ENCODE measurements at regions not wholly inside any gene's neighbourhood (a gene's known extent, or its start where the extent isn't known, plus 50 kb on each side); places are given as distances from the start of the nearest gene placed in this dataset.

DNA sequence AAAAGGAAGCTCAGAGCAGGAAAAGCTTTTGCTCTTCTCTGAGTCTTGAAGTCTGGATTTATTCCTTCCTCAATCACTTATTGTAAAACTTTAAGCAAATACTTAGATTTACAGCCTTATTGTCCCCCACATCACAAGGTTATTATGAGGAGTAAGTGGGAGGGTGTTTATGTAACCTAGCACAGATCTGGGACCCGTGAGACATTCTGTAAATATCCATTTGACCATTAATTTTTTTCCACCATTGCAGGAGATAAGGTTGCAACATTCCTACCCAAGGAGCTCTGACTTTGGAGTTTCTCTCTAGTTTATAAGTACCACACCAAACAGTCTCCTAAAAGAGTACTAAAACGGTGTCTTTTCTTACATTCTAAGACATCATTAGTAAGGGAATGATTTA is 52.1 kb upstream of the CTIF start:
- H3K9me1 ChIP-seq (ENCODE audit: control insufficient read depth, insufficient read depth, low read length): no peaks in the 10 kb centered on the region
- no peaks in the 10 kb centered on the region for H3K36me3 ChIP-seq (ENCODE audit: control insufficient read depth, insufficient read depth, low read length)
- ChIA-PET POLR2A (no interaction called here), CTCF (ENCODE audit: low intra/inter-chr PET ratio) (no interaction called here)
- BruUV-seq (replicated peaks): no TSS peak
- no peaks in the 10 kb centered on the region for H3K79me2 ChIP-seq (ENCODE audit: control insufficient read depth, insufficient read depth, low read length)
- ATAC-seq: no peak
- H3K4me1 ChIP-seq (replicated peaks in 1 of 2; ENCODE audit: control insufficient read depth in 2 of 2, insufficient read depth in 2 of 2, low read length in 2 of 2): no peaks in the 10 kb centered on the region
- H3K27me3 ChIP-seq (ENCODE audit: control insufficient read depth in 2 of 2, insufficient read depth in 2 of 2, low read length in 2 of 2): peaks cover 0 to 3% of the 10 kb centered on the region in 2 experiments; a peak in 1 of 5 replicates
- no peak overlapping the region for H3K9ac ChIP-seq (ENCODE audit: insufficient read depth in 1 of 2, low read depth in 2 of 2, low read length in 2 of 2)
- intact Hi-C loops (cut with micrococcal nuclease) (no loop called here), in situ Hi-C loops (cut with MboI) (no loop called here)
- no peak overlapping the region for H3K4me3 ChIP-seq
- H3K27ac ChIP-seq (ENCODE audit: extremely low read depth, low read depth, low read length): no peak overlapping the region
- 0% methylated on average over 2 of the region's 2 CpGs for WGBS (ENCODE audit: insufficient coverage, low coverage, missing lambda C conversion rate)
- no peaks in the 10 kb centered on the region for H4K20me1 ChIP-seq (replicated peaks; ENCODE audit: control insufficient read depth, insufficient read depth, low read length)
- no peak overlapping the region for H3K4me2 ChIP-seq (ENCODE audit: insufficient read depth, low read length)
- H2AFZ ChIP-seq (ENCODE audit: low read depth, low read length): no peak overlapping the region
- DNase-seq (ENCODE audit: extremely low read depth in 1 of 4, low spot score in 3 of 4): no peak
- no peak for FAIRE-seq
- H3K9me3 ChIP-seq (replicated peaks; ENCODE audit: control insufficient read depth, insufficient read depth, low read depth, low read length): no peaks in the 10 kb centered on the region
- TF ChIP-seq MTF1 (CRISPR knock-in tag; IDR thresholded peaks at IDR 0.05; ENCODE audit: borderline replicate concordance): no peak
- no peak for TF ChIP-seq ZNF785 (CRISPR knock-in tag; IDR thresholded peaks at IDR 0.05)
- no peak for TF ChIP-seq SIX5 (IDR thresholded peaks at IDR 0.05; ENCODE audit: borderline replicate concordance in 1 of 2, insufficient read depth in 1 of 2, low read depth in 1 of 2, low read length in 2 of 2)
- TF ChIP-seq, protein P1, sequence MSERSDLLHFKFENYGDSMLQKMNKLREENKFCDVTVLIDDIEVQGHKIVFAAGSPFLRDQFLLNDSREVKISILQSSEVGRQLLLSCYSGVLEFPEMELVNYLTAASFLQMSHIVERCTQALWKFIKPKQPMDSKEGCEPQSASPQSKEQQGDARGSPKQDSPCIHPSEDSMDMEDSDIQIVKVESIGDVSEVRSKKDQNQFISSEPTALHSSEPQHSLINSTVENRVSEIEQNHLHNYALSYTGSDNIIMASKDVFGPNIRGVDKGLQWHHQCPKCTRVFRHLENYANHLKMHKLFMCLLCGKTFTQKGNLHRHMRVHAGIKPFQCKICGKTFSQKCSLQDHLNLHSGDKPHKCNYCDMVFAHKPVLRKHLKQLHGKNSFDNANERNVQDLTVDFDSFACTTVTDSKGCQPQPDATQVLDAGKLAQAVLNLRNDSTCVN (CRISPR knock-in tag; IDR thresholded peaks at IDR 0.05): no peak
- no peak for TF ChIP-seq TGIF2 (CRISPR knock-in tag; IDR thresholded peaks at IDR 0.05)
- TF ChIP-seq, protein P2, sequence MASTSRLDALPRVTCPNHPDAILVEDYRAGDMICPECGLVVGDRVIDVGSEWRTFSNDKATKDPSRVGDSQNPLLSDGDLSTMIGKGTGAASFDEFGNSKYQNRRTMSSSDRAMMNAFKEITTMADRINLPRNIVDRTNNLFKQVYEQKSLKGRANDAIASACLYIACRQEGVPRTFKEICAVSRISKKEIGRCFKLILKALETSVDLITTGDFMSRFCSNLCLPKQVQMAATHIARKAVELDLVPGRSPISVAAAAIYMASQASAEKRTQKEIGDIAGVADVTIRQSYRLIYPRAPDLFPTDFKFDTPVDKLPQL (IDR thresholded peaks at IDR 0.05; ENCODE audit: extremely low read depth, insufficient read length): no peak
- no peak for TF ChIP-seq ZFP30 (CRISPR knock-in tag; IDR thresholded peaks at IDR 0.05; ENCODE audit: borderline replicate concordance)
- TF ChIP-seq, protein P3, sequence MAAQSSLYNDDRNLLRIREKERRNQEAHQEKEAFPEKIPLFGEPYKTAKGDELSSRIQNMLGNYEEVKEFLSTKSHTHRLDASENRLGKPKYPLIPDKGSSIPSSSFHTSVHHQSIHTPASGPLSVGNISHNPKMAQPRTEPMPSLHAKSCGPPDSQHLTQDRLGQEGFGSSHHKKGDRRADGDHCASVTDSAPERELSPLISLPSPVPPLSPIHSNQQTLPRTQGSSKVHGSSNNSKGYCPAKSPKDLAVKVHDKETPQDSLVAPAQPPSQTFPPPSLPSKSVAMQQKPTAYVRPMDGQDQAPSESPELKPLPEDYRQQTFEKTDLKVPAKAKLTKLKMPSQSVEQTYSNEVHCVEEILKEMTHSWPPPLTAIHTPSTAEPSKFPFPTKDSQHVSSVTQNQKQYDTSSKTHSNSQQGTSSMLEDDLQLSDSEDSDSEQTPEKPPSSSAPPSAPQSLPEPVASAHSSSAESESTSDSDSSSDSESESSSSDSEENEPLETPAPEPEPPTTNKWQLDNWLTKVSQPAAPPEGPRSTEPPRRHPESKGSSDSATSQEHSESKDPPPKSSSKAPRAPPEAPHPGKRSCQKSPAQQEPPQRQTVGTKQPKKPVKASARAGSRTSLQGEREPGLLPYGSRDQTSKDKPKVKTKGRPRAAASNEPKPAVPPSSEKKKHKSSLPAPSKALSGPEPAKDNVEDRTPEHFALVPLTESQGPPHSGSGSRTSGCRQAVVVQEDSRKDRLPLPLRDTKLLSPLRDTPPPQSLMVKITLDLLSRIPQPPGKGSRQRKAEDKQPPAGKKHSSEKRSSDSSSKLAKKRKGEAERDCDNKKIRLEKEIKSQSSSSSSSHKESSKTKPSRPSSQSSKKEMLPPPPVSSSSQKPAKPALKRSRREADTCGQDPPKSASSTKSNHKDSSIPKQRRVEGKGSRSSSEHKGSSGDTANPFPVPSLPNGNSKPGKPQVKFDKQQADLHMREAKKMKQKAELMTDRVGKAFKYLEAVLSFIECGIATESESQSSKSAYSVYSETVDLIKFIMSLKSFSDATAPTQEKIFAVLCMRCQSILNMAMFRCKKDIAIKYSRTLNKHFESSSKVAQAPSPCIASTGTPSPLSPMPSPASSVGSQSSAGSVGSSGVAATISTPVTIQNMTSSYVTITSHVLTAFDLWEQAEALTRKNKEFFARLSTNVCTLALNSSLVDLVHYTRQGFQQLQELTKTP (IDR thresholded peaks at IDR 0.05; ENCODE audit: low read depth in 1 of 2, partially characterized antibody in 2 of 2): no peak
- TF ChIP-seq GABPB2 (CRISPR knock-in tag; conservative IDR thresholded peaks at IDR 0.05): no peak
- TF ChIP-seq, protein P4, sequence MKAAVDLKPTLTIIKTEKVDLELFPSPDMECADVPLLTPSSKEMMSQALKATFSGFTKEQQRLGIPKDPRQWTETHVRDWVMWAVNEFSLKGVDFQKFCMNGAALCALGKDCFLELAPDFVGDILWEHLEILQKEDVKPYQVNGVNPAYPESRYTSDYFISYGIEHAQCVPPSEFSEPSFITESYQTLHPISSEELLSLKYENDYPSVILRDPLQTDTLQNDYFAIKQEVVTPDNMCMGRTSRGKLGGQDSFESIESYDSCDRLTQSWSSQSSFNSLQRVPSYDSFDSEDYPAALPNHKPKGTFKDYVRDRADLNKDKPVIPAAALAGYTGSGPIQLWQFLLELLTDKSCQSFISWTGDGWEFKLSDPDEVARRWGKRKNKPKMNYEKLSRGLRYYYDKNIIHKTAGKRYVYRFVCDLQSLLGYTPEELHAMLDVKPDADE (conservative IDR thresholded peaks at IDR 0.05; ENCODE audit: control insufficient read depth, low read depth, low read length): no peak
- no peak for TF ChIP-seq MCM7 (IDR thresholded peaks at IDR 0.05)
- TF ChIP-seq ZSCAN29 (IDR thresholded peaks at IDR 0.05): no peak
- TF ChIP-seq, protein P5, sequence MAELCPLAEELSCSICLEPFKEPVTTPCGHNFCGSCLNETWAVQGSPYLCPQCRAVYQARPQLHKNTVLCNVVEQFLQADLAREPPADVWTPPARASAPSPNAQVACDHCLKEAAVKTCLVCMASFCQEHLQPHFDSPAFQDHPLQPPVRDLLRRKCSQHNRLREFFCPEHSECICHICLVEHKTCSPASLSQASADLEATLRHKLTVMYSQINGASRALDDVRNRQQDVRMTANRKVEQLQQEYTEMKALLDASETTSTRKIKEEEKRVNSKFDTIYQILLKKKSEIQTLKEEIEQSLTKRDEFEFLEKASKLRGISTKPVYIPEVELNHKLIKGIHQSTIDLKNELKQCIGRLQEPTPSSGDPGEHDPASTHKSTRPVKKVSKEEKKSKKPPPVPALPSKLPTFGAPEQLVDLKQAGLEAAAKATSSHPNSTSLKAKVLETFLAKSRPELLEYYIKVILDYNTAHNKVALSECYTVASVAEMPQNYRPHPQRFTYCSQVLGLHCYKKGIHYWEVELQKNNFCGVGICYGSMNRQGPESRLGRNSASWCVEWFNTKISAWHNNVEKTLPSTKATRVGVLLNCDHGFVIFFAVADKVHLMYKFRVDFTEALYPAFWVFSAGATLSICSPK (IDR thresholded peaks at IDR 0.05; ENCODE audit: borderline replicate concordance): no peak
- TF ChIP-seq MEIS2 (IDR thresholded peaks at IDR 0.05; ENCODE audit: partially characterized antibody): no peak
- TF ChIP-seq PTBP1 (IDR thresholded peaks at IDR 0.05; ENCODE audit: low read depth, low read length): no peak

Measured in K562 (cell line).